Peyer's patch (tissue), 4 donors: ENCODE measurements at regions not wholly inside any gene's neighbourhood (a gene's known extent, or its start where the extent isn't known, plus 50 kb on each side); places are given as distances from the start of the nearest gene placed in this dataset.

Experiments
- POLR2A ChIP-seq, 2 donors: fragments of 450-650 bp; IDR thresholded peaks; one replicate each; pipeline ENCODE4 v1.5.1; 2017; ENCODE audit warnings: antibody characterized with exemption in 2 of 2, mild to moderate bottlenecking in 2 of 2, moderate library complexity in 2 of 2
- TF ChIP-seq, protein P1 (sequence below), 6 experiments: fragments of 450-650 bp in 4 of 6; fragments of 200-600 bp in 2 of 6; sonication (generic) in 1 of 6; IDR thresholded peaks; one replicate each; pipeline ENCODE4 v1.5.1; 2017 to 2019; ENCODE audit warnings: antibody characterized with exemption in 6 of 6, mild to moderate bottlenecking in 3 of 6, moderate library complexity in 1 of 6

DNA sequence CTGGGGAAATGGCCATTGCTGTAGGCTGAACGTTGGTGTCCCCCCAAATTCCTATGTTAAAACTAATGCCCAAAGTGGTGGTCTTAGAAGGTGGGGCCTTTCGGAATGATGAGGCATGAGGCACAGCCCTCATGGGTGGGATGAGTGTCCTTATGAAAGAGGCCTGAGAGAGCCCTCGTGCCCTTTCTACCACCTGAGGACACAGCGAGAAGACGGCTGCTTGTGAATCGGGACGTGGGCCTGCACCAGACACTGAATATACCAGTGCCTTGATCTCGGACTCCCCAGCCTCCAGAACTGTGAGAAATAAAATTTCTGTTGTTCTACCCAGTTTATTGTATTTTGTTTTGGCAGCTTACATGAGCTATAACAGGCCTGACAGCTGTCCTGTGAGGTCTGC, 162.9 kb upstream of the B3GAT1 start:
- TF ChIP-seq, protein P1, sequence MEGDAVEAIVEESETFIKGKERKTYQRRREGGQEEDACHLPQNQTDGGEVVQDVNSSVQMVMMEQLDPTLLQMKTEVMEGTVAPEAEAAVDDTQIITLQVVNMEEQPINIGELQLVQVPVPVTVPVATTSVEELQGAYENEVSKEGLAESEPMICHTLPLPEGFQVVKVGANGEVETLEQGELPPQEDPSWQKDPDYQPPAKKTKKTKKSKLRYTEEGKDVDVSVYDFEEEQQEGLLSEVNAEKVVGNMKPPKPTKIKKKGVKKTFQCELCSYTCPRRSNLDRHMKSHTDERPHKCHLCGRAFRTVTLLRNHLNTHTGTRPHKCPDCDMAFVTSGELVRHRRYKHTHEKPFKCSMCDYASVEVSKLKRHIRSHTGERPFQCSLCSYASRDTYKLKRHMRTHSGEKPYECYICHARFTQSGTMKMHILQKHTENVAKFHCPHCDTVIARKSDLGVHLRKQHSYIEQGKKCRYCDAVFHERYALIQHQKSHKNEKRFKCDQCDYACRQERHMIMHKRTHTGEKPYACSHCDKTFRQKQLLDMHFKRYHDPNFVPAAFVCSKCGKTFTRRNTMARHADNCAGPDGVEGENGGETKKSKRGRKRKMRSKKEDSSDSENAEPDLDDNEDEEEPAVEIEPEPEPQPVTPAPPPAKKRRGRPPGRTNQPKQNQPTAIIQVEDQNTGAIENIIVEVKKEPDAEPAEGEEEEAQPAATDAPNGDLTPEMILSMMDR (IDR thresholded peaks at IDR 0.05), result no peak
- TF ChIP-seq POLR2A (IDR thresholded peaks at IDR 0.05), result no peak
